Erythroblast (primary cell): ENCODE measurements at regions not wholly inside any gene's neighbourhood (a gene's known extent, or its start where the extent isn't known, plus 50 kb on each side); places are given as distances from the start of the nearest gene placed in this dataset.
A peak's percentile ranks its signal among the peaks of the same experiment; 100 is the strongest.
"Not testable (repeated sequence)": the region's sequence is repeated elsewhere in the genome, so short reads cannot be mapped to it uniquely, and the experiment has no call there.

Source experiments
- DNase-seq, 2 experiments: peaks; one replicate each; lab custom pipeline; 2025; lab: John Stamatoyannopoulos, UW
- GATA1 ChIP-seq: IDR thresholded peaks from 2 replicates; pipeline ENCODE4 v1.6.1; 2011; ENCODE audit warnings: low read depth, mild to moderate bottlenecking, control low read depth, low read length, moderate library complexity
- POLR2A ChIP-seq: IDR thresholded peaks from 2 replicates; pipeline ENCODE4 v1.6.1; 2011; ENCODE audit warnings: mild to moderate bottlenecking, low read length

DNA sequence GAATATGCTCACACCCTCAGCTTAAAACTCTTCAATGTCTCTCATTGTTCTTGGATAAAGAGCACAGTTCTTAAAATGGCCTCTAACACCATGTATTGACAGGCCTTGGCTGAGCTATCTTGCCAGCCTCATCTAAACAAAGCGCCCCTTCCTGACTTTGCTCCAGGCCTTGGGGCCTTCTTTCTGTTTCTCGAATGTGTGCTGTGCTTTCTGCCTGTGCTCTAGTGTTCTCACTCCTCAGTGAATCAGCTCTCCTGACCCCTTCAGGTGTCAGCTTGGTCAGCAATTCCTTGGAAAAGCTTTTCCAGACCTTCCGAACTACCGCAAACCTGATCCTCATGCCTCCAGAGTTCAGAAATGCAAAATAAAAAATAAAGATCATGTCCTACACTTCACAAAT lies 346.3 kb upstream of the FSTL5 start:
- DNase-seq, result no peak
- TF ChIP-seq POLR2A (no peak), GATA1 (no peak)

DNA sequence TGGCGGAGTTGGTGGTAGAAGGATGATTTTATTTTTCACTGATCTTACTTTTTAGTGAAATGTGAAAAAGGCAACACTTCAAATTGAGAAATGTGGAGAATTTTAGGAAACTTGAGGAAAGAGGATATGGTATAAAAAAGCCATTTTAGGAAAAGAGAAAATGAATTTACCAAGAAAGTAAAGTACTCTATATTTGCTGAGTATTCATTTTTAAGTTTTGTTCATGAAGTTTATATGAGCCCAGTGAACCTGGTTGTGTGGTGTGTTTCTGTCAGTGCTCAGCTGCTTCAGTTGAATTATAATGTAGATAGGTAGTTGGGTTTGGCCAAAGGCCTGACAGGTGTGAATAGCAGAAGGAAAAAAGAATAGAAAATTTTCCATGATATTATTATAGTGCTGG lies 345.5 kb upstream of the FSTL5 start:
- DNase-seq, result no peak
- TF ChIP-seq POLR2A, result no peak
- TF ChIP-seq GATA1, result no peak

DNA sequence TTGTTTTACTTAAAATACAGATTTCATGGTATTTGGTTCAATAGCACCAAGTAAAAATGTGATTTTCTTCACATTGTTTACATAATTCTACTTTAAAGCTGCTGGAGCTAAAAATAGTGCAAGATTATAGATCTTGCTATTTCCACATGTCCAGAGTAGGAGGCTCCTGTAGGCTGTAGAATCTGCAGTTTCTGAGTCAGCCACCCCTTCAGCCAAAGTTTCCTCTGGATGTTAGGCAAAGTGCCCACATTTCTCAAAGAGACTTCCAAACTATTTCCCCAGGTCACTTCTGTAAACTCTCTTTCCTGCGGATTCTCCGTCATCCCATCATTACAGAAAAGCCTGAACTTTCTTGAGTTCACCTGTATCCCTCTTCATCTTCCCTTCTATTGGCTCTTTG lies 342.5 kb upstream of the FSTL5 start:
- no peak for DNase-seq
- TF ChIP-seq POLR2A (no peak), GATA1 (no peak)

DNA sequence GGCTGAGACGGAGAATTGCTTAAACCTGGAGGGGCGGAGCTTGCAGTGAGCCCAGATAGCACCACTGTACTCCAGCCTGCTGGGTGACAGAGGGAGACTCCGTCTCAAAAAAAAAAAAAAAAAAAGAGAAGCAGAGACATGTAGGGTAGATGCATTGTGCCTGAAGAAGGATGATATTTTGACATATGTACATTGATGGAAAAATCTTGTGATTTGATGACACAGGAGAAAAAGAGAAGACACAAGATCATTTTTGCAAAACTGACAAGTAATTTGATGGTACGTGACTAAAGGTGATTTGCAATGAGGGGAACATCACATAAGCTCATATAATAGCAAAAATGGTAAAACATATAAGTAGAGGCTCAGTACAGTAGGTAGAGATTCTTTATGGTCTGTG lies 340.1 kb upstream of the FSTL5 start:
- no peak for DNase-seq
- TF ChIP-seq POLR2A (no peak), GATA1 (no peak)

DNA sequence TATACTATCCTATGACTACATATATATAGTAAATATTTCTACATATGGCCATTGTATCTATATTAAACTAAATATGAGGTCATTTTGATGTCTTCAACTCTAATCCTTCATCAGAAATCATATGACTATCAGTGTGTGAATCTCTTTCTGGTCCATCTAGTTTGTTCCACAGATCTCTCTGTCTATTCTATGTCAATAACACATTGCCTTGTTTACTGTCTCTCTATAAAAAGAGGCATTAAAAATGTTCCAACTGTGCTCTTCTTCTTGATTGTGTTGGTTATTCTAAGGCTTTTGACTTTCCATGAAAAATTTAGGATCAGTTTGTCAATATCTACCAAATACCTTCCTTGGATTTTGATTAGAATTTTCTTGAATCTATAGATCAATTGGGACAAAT lies 338.3 kb upstream of the FSTL5 start:
- no peak for TF ChIP-seq POLR2A
- no peak for TF ChIP-seq GATA1
- no peak for DNase-seq

DNA sequence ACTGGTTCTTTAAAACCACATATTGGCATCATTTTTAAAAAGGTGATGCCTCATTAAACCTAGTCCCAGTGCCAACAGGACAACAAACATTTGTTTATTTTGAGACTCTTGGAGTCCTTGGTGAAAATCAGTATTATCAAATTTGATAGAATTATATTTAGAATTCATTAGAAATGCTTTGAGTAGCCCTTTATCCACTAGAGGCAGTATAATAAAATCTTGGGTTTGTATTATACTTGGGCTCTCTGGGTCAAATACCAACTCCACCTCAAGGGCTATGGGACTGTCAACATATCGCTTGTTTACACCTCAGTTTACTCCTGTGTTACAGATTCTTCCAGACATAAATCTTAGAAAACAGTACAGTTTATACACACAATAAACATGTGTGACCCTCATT lies 335.7 kb upstream of the FSTL5 start:
- TF ChIP-seq POLR2A (no peak), GATA1 (no peak)

GRCh38 chr4:162498168-162498567 lies 334.4 kb upstream of the FSTL5 start:
- no peak for DNase-seq
- TF ChIP-seq GATA1 (no peak), POLR2A (no peak)

More for the DNA sequence above, 335.7 kb upstream of the FSTL5 start:
- DNase-seq, result no peak

DNA sequence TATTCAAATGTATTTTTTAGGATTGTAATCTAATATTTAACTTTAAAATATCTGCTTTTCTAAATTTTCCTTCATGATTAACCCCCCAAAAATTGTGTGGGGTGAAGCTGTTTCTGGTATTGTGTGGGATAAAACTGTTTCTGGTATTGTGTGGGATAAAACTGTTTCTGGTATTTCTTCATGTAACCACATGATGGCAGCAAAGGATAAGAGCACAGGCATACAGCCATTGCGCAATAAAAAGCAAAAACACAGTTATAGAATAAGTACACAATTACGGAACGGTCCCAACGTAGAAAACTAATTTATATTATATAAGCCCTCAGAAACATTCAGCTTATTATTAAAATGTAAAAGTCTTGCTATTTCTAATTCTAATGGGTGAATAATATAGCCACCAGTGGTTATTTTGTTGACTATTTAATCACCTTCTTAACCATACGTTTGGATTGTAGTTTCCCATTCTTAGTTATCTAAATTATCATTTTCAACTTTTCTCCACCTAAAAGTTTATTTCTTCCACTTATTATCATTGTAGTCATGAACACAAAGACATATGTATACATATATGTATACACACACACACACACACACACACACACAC lies 333.9 kb upstream of the FSTL5 start:
- DNase-seq, result peak; percentile 27 to 58
- TF ChIP-seq POLR2A (no peak), GATA1 (no peak)

DNA sequence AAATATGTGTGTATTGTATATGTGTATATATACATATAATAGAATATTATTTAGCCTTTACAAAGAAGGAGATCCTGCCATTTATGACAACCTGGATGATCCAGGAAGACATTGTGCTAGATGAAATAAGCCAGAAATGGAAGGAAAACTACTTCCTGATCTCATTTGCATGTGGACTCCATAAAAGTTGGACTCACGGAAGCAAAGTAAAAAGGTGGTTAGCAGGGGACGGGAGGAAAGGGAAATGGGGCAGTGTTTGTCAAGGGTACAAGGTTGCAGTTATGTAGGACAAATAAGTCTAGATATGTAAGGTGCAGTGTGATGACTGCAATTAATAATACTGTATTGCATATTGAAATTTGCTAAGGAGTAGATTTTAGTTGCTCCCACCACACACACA lies 331.1 kb upstream of the FSTL5 start:
- DNase-seq, result no peak
- no peak for TF ChIP-seq POLR2A
- TF ChIP-seq GATA1, result no peak

DNA sequence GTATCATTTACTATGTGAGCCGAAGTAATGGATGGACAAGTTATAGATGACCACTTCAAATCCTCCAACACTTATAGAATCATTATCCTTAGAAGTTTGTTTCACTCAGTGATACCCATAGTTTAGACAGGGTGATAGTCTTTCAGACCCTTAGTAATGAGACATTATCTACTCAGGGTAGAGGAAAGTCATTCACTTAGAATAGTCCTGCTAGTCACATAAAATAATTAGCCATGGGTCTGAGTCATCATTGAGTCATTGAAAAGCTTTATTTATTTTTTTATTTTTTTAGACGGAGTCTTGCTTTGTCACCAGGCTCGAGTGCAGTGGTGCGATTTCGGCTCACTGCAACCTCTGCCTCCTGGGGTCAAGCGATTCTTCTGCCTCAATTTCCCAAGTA lies 321.7 kb upstream of the FSTL5 start:
- TF ChIP-seq POLR2A, result no peak
- DNase-seq, result no peak

GRCh38 chr4:162475246-162475645 lies 311.4 kb upstream of the FSTL5 start:
- TF ChIP-seq GATA1 (no peak), POLR2A (no peak)
- no peak for DNase-seq

GRCh38 chr4:162469977-162470376 lies 306.2 kb upstream of the FSTL5 start:
- DNase-seq, result no peak
- TF ChIP-seq GATA1, result no peak
- TF ChIP-seq POLR2A, result no peak

- DNase-seq, result not testable (repeated sequence)
These were observed 301.6 kb upstream of the FSTL5 start for GRCh38 chr4:162465356-162465755.

DNA sequence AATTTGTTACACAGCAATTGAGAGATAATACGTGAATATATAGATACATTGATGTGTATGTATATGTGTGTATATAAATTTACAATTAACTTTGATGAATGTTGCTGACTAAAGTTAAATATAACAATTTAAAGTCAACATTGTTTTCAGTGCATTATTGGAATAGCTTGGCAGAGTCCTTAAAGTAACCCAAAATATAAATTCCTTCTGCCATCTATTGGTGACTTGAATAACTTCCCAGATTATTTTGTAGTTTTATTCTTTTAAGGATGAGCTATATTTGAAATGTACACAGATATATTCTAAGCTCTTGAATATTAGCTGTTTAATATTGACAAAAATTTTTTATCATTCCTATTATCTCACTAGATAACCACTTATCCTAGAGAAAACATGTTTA lies 298.2 kb upstream of the FSTL5 start:
- TF ChIP-seq GATA1 (no peak), POLR2A (no peak)

DNA sequence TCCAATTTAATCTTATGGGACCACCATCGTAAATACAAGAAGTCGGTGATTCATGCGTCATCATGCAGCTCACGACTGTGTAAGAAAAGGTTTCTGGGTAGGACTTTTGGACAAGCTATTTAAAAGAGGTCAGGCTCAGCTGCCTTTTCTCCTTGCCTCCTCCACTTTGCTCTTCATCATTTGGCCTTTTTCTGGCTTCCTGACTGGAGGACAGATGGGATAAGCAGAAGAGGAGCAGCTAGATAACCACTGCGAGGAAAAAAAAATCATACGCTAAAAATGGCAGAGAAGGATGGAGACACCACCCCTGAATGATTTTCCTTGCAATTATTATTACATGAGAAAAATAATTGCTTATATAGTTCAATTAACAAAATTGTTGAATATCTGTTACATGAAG lies 294.3 kb upstream of the FSTL5 start:
- TF ChIP-seq POLR2A (no peak), GATA1 (no peak)

More for the DNA sequence above, 298.2 kb upstream of the FSTL5 start:
- no peak for DNase-seq

More for the DNA sequence above, 294.3 kb upstream of the FSTL5 start:
- DNase-seq, result no peak
